Activated T-cell treated with anti-CD3 and anti-CD28 coated beads, Interleukin-2, amount 50 U/mL, for 24 hours (primary cell): ENCODE measurements at regions not wholly inside any gene's neighbourhood (a gene's known extent, or its start where the extent isn't known, plus 50 kb on each side); places are given as distances from the start of the nearest gene placed in this dataset.

Source experiments
- DNase-seq: peaks from one replicate; pipeline ENCODE4 v3.0.0-alpha.2; 2020
- H3K27ac Mint-ChIP-seq: 2 replicates; pipeline ENCODE4 v1.8.0; 2020; ENCODE audit warnings: mild to moderate bottlenecking, mixed read lengths
- H3K27me3 Mint-ChIP-seq: 2 replicates; pipeline ENCODE4 v1.8.0; 2020; ENCODE audit warnings: mixed read lengths
- H3K36me3 Mint-ChIP-seq: 2 replicates; pipeline ENCODE4 v1.8.0; 2020; ENCODE audit warnings: low read depth, mixed read lengths
- H3K4me1 Mint-ChIP-seq: 2 replicates; pipeline ENCODE4 v1.8.0; 2020; ENCODE audit warnings: low read depth, mixed read lengths
- H3K4me3 Mint-ChIP-seq: 2 replicates; pipeline ENCODE4 v1.8.0; 2020; ENCODE audit warnings: mild to moderate bottlenecking, moderate library complexity, mixed read lengths
- H3K9me3 Mint-ChIP-seq: 2 replicates; pipeline ENCODE4 v1.8.0; 2020; ENCODE audit warnings: mixed read lengths

- Mint-ChIP-seq H3K4me1 (no peaks in the 10 kb centered on the region), H3K9me3 (no peaks in the 10 kb centered on the region), H3K4me3 (no peak overlapping the region), H3K27ac (no peak overlapping the region), H3K27me3 (peaks cover 23% of the 10 kb centered on the region), H3K36me3 (no peaks in the 10 kb centered on the region)
- DNase-seq, result no peak
These were observed 111.5 kb upstream of the NHSL1 start for GRCh38 chr6:138610816-138611215.

GRCh38 chr6:138614151-138614550 is 114.9 kb upstream of the NHSL1 start:
- no peaks in the 10 kb centered on the region for H3K4me1 Mint-ChIP-seq
- DNase-seq, result no peak
- H3K27ac Mint-ChIP-seq, result no peak overlapping the region
- no peak overlapping the region for H3K4me3 Mint-ChIP-seq
- H3K36me3 Mint-ChIP-seq, result no peaks in the 10 kb centered on the region
- no peaks in the 10 kb centered on the region for H3K9me3 Mint-ChIP-seq
- peaks cover 11% of the 10 kb centered on the region for H3K27me3 Mint-ChIP-seq

- H3K4me3 Mint-ChIP-seq, result no peak overlapping the region
- H3K27me3 Mint-ChIP-seq, result peaks cover 7% of the 10 kb centered on the region
- H3K36me3 Mint-ChIP-seq, result no peaks in the 10 kb centered on the region
- H3K27ac Mint-ChIP-seq, result no peak overlapping the region
- no peaks in the 10 kb centered on the region for H3K9me3 Mint-ChIP-seq
- no peak for DNase-seq
- H3K4me1 Mint-ChIP-seq, result no peaks in the 10 kb centered on the region
These were observed 118.9 kb upstream of the NHSL1 start for GRCh38 chr6:138618168-138618567.

- Mint-ChIP-seq H3K4me1 (no peaks in the 10 kb centered on the region), H3K27ac (no peak overlapping the region), H3K36me3 (no peaks in the 10 kb centered on the region), H3K27me3 (peaks cover 3% of the 10 kb centered on the region), H3K4me3 (no peak overlapping the region), H3K9me3 (no peaks in the 10 kb centered on the region)
- no peak for DNase-seq
These were observed 121.3 kb upstream of the NHSL1 start for GRCh38 chr6:138620630-138621029.

- DNase-seq, result no peak
- H3K36me3 Mint-ChIP-seq, result no peaks in the 10 kb centered on the region
- no peak overlapping the region for H3K4me3 Mint-ChIP-seq
- H3K27me3 Mint-ChIP-seq, result peaks cover 7% of the 10 kb centered on the region
- H3K4me1 Mint-ChIP-seq, result no peaks in the 10 kb centered on the region
- no peak overlapping the region for H3K27ac Mint-ChIP-seq
- no peaks in the 10 kb centered on the region for H3K9me3 Mint-ChIP-seq
These were observed 123.7 kb upstream of the NHSL1 start for GRCh38 chr6:138622967-138623366.

- DNase-seq, result no peak
- Mint-ChIP-seq H3K4me3 (no peak overlapping the region), H3K4me1 (no peaks in the 10 kb centered on the region), H3K9me3 (peaks cover 2% of the 10 kb centered on the region), H3K36me3 (no peaks in the 10 kb centered on the region), H3K27me3 (peaks cover 22% of the 10 kb centered on the region), H3K27ac (no peak overlapping the region)
These were observed 132.3 kb upstream of the NHSL1 start for GRCh38 chr6:138631566-138631965.

- Mint-ChIP-seq H3K27me3 (peaks cover 6% of the 10 kb centered on the region), H3K4me3 (no peak overlapping the region), H3K9me3 (no peaks in the 10 kb centered on the region), H3K36me3 (no peaks in the 10 kb centered on the region), H3K4me1 (no peaks in the 10 kb centered on the region), H3K27ac (no peak overlapping the region)
- DNase-seq, result no peak
These were observed 135.7 kb upstream of the CCDC28A start for GRCh38 chr6:138637822-138638221.

- Mint-ChIP-seq H3K36me3 (no peaks in the 10 kb centered on the region), H3K4me1 (no peaks in the 10 kb centered on the region), H3K27ac (no peak overlapping the region), H3K4me3 (no peak overlapping the region), H3K9me3 (no peaks in the 10 kb centered on the region), H3K27me3 (no peaks in the 10 kb centered on the region)
- DNase-seq, result no peak
These were observed 135.0 kb upstream of the CCDC28A start for GRCh38 chr6:138638604-138639003.

- H3K27me3 Mint-ChIP-seq, result no peaks in the 10 kb centered on the region
- H3K9me3 Mint-ChIP-seq, result no peaks in the 10 kb centered on the region
- no peaks in the 10 kb centered on the region for H3K4me1 Mint-ChIP-seq
- no peak for DNase-seq
- no peak overlapping the region for H3K27ac Mint-ChIP-seq
- H3K4me3 Mint-ChIP-seq, result no peak overlapping the region
- no peaks in the 10 kb centered on the region for H3K36me3 Mint-ChIP-seq
These were observed 133.5 kb upstream of the CCDC28A start for GRCh38 chr6:138640028-138640427.

GRCh38 chr6:138643210-138643609 is 130.4 kb upstream of the CCDC28A start:
- no peak for DNase-seq
- Mint-ChIP-seq H3K27me3 (no peaks in the 10 kb centered on the region), H3K36me3 (no peaks in the 10 kb centered on the region), H3K4me3 (no peak overlapping the region), H3K9me3 (no peaks in the 10 kb centered on the region), H3K27ac (no peak overlapping the region), H3K4me1 (no peaks in the 10 kb centered on the region)

- Mint-ChIP-seq H3K4me1 (no peaks in the 10 kb centered on the region), H3K36me3 (no peaks in the 10 kb centered on the region), H3K27me3 (peaks cover 7% of the 10 kb centered on the region), H3K27ac (no peak overlapping the region), H3K4me3 (no peak overlapping the region), H3K9me3 (no peaks in the 10 kb centered on the region)
- no peak for DNase-seq
These were observed 127.5 kb upstream of the CCDC28A start for GRCh38 chr6:138645976-138646640.

- Mint-ChIP-seq H3K4me3 (no peak overlapping the region), H3K4me1 (no peaks in the 10 kb centered on the region), H3K36me3 (no peaks in the 10 kb centered on the region), H3K27me3 (peaks cover 11% of the 10 kb centered on the region), H3K27ac (no peak overlapping the region), H3K9me3 (no peaks in the 10 kb centered on the region)
- no peak for DNase-seq
These were observed 126.6 kb upstream of the CCDC28A start for GRCh38 chr6:138647006-138647405.

GRCh38 chr6:138648127-138648526 is 125.4 kb upstream of the CCDC28A start:
- no peak for DNase-seq
- Mint-ChIP-seq H3K9me3 (no peaks in the 10 kb centered on the region), H3K4me1 (no peaks in the 10 kb centered on the region), H3K27me3 (peaks cover 18% of the 10 kb centered on the region), H3K4me3 (no peak overlapping the region), H3K27ac (no peak overlapping the region), H3K36me3 (no peaks in the 10 kb centered on the region)

GRCh38 chr6:138651491-138651890 is 122.1 kb upstream of the CCDC28A start:
- Mint-ChIP-seq H3K4me1 (peaks cover 21% of the 10 kb centered on the region), H3K9me3 (no peaks in the 10 kb centered on the region), H3K27ac (no peak overlapping the region), H3K4me3 (no peak overlapping the region), H3K36me3 (no peaks in the 10 kb centered on the region), H3K27me3 (peaks cover 35% of the 10 kb centered on the region)
- no peak for DNase-seq

GRCh38 chr6:138652824-138653223 is 120.7 kb upstream of the CCDC28A start:
- no peaks in the 10 kb centered on the region for H3K9me3 Mint-ChIP-seq
- no peak overlapping the region for H3K27ac Mint-ChIP-seq
- no peak for DNase-seq
- H3K27me3 Mint-ChIP-seq, result peaks cover 42% of the 10 kb centered on the region
- H3K4me1 Mint-ChIP-seq, result peaks cover 21% of the 10 kb centered on the region
- no peak overlapping the region for H3K4me3 Mint-ChIP-seq
- no peaks in the 10 kb centered on the region for H3K36me3 Mint-ChIP-seq

- DNase-seq, result no peak
- Mint-ChIP-seq H3K4me1 (peaks cover 21% of the 10 kb centered on the region), H3K9me3 (no peaks in the 10 kb centered on the region), H3K27me3 (peaks cover 47% of the 10 kb centered on the region), H3K4me3 (no peak overlapping the region), H3K36me3 (no peaks in the 10 kb centered on the region), H3K27ac (no peak overlapping the region)
These were observed 120.1 kb upstream of the CCDC28A start for GRCh38 chr6:138653435-138653834.
